Activated CD8-positive, alpha-beta memory T cell treated with anti-CD3 and anti-CD28 coated beads for 48 hours (primary cell): ENCODE measurements at regions not wholly inside any gene's neighbourhood (a gene's known extent, or its start where the extent isn't known, plus 50 kb on each side); places are given as distances from the start of the nearest gene placed in this dataset.

Source experiments
- DNase-seq, 3 experiments: peaks; one replicate each; pipeline ENCODE4 v3.0.0-alpha.2; 2020; ENCODE audit warnings: low read depth in 2 of 3, low spot score in 2 of 3

- DNase-seq = peak in 1 of 3 experiments; percentile 13
Observed at GRCh38 chr16:66315210-66315825, 51.2 kb upstream of the CDH5 start.

DNA sequence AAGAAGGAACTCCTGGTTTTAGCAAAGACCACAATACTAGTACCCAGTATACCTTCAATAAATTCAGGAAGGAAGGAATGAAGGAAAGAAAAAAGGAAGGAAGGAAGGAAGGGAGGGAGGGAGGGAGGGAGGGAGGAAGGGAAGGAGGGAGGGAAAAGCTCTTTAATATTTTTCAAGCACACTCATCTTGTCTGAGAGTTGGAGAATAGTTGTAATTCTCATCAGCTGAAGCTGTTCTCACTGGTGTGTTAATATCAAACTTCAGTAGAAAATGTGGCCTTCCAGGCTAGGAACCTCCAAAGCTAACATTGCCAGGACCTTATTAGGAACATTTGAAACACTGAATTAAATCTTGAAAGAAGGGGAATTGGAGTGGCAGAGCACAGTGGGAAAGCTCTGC, 55.2 kb upstream of the CDH5 start:
- DNase-seq = no peak

DNA sequence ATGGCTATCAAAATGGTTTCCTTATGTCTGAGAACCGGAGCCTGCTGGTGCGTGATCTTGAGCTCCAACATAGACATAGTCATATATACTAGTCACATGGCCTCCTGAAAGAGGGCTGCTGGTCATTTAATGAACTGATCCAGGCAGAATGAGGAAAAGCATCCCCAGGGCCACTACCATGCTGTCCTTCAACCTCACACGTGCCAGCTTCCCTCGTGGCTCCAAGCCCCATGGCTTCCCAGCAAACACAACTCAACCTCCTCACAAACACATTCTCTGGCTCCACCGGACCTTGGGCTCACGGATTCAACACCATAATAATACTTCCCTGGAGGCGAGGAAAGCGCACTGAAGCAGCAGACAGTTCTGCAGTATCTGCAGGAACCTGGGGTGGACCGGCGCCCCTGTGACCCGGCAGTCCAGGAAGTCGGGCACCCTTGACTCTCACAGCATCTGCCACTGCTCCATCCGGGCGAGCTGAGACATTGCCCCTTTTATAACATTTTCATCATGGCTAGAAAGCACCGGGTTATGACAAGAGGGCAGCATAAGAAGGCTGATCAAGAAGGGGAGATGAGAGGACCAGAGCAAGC, 57.2 kb upstream of the CDH5 start:
- no peak for DNase-seq

- no peak for DNase-seq
Observed at GRCh38 chr16:66308096-66308495, 58.4 kb upstream of the CDH5 start.

GRCh38 chr16:66306366-66307150, 59.9 kb upstream of the CDH5 start:
- DNase-seq = no peak

- DNase-seq = no peak
Observed at GRCh38 chr16:66304961-66305360, 61.5 kb upstream of the CDH5 start.

DNA sequence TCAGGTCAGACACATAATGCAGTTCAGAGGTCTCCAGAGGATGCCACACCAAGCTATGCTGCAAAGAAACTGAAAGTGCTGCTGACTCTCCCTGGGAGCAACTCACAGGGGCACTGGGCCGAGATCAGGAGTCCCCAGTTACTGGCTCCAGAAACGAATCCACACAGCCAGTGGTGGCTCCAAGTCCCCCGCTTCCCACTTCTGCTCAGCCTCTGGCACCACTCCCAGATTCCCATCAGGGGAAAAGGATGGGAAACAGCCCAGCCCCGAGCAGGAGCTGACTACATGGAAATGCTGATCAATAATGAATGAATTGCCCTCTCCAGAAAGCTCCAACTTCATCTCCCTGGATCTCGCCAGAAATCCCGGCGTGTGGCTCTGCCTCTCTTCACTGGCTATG, 62.3 kb upstream of the CDH5 start:
- DNase-seq = no peak

DNA sequence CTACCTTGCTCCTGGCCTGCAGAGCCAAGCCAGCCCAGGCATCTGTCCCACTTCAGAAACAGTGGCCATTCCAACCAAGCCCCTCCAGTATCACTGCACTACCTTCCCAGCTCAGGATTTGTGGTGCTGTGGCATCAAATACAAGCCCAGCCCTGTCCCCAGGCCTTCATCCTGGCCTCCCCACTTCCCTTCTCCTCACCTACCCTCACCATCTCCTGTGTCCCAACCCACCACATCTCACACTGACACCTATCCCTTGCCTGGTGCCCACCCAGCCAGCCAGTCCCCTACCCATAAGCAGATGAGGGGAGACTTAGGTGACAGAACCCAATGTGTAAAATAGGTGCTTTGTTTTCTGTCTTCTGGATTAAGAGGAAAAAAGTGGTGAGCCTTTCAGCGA, 66.0 kb upstream of the CDH5 start:
- DNase-seq = no peak

GRCh38 chr16:66300037-66300436, 66.5 kb upstream of the CDH5 start:
- DNase-seq = no peak

DNA sequence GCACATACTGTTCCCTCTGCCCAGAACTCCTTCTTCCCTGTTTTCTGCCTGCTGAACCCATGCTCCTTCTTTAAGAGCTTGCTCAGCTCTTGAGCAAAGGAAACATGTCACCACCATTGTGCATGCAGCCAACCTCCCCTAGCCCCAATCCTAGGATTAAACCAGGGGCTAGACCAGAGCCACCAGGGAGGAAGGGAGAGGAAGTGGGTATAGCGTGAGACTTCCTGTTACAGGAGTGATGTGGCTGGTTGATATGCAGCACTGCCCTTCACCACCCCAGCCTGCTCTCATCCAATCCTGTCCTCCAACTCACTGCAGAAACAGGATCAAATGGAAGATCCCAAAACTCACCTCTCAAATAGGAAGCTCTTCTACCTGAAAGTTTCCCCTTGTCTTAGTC, 67.1 kb upstream of the CDH5 start:
- no peak for DNase-seq

DNA sequence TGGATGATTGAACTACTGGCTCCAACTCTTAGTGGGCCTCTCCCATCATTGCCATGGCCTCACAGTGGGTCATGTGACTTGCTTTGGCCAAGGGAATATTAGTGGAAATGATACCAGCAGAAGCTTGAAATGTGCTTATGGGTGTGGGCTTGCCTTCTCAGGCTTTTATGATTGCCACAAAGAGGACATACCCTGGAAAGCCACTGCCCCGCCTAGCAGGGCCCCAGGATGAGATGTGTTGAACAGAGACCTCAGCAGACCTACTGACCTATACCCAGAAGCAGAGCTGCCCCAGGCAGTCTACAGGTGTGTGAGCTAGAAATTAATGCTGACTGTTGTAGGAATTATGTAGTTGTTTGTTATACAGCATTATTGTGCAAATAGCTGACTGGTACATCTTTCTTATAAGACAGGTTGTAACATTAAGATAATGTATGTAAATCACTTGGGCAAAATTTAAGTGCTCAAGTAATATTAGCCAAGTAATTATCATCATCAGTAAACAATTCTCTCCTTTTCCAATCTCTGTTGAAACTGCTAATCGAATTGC, 67.8 kb upstream of the CDH5 start:
- DNase-seq = no peak

- DNase-seq = no peak
Observed at GRCh38 chr16:66298006-66298405, 68.5 kb upstream of the CDH5 start.

DNA sequence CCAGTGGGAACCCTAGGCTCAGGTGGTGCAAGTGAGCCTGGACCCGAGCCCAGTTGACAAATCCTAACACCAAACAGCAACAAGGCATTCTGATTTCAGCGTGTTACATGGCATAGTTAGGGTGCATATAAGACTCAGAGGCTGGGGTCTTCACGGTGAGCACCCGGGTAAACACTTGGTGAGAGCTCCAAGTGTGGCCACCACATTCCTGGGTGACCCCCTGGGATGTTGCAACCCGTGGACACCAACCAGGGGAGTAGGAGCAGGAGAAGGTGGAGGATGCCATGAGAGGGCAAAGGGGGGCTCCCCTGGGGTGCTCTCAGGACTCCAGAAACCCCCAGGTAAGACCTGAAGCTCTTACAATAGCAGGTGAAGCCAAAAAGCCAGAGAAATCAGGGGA, 69.9 kb upstream of the CDH5 start:
- DNase-seq = no peak

GRCh38 chr16:66295761-66296546, 70.5 kb upstream of the CDH5 start:
- no peak for DNase-seq

GRCh38 chr16:66295213-66295612, 71.3 kb upstream of the CDH5 start:
- no peak for DNase-seq

DNA sequence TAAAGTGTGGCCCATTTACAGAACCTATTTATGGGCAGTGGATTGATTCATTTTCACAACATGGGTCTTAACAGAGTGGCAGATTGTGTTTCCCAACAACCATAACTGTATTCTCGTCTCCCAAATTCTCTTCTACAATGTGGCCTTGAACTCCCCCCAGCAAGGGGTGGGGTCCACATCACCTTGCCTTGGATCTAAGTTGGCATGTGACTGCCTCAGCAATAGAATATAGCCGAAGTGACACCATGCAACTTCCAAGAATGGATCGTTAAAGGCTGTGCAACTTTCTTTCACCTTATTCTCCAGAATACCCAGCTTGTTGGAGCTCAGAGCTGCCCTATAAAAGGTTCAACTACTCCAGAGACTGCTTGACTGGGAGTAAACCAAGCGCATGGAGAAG, 72.0 kb upstream of the CDH5 start:
- no peak for DNase-seq

- no peak for DNase-seq
Observed at GRCh38 chr16:66293932-66294331, 72.6 kb upstream of the CDH5 start.

DNA sequence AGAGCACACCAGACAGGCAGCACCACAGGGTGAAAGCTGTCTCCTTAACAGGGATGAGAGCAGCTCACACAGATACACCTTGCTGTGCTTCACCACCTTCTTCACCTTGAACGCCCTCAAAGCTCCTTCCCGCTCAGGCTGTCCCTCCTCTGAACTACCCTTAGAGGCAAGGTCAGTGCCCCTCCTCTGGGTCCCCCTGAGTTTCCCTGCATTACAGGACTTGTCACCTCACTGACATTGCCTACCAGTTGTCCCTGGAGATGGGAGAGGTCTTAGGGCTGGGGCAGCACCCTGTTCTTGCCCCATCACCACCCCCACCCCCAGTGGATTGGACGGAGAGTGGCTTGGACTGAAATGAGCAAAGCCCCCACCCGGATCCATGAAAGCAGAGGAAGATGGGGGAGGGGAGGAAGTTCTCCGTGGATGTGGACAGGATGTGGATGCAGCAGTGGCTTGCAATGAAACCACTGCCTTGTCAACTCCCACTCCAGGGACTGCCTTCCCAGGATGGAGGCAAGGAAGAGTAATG, 73.2 kb upstream of the CDH5 start:
- no peak for DNase-seq

DNA sequence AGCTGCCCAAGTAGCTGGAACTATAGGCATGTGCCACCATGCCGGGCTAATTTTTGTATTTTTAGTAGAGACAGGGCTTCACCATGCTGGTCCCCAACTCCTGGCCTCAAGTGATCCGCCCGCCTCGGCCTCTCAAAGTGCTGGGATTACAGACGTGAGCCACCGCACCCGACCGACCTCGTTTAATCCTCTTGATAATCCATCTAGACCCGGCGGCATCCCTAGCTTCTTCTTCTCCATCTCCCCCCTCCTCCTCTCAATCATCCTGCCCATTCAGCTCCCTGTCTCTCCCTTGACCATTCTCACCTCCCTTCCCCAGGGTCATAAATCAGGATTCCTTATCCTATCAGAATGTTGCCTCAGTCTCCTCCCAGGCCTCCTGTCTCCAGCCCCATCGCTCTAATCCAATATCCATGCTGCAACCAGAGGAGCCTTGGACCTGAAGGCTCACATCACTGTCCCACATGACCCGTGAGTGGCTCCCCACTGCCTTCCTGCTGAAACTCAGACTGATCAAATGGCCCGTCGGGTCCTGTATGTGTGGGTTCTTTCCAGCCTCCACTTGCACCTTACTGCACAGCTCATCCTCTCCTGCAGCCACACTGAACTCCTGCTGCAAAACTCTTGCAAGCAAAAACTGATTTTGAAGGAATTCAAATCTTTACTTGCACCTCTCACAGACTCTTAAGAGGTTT, 74.1 kb upstream of the CDH5 start:
- DNase-seq = no peak

DNA sequence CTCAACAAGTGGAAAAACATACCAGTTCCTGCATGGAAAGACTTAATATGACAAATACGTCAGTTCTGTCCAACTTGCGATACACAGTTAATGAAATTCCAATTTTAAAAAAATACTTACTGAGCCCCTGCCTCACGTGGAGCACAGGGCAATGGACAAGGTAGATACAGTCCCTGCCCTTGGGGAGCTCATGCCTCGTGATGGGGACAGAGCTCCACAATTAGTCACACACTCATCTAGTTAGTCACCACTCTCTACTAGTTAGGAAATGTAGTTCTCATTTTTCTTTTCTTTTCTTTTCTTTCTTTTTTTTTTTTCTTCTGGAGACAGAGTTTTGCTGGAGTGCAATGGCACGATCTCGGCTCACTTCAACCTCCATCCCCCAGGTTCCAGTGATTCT, 74.7 kb upstream of the CDH5 start:
- no peak for DNase-seq

DNA sequence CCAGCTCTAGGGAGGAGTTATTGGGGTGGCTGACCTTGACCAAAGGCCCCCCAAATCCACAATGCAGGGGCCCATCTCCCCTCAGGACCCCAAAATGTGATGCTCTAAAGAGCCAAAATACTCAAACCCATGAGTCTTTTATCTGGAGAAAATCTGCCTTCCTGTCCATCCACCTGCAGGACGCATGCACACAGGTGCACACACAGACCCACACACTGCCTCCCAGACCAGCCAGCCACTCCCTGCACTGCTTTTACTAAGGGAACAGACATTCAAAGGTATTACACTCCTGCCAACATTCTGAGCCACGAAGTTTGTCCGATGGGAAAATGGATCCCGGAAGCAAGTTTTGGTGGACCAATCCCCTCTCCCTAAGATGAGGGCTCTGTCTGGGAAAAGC, 76.1 kb upstream of the CDH5 start:
- no peak for DNase-seq
